OCI-LY7 (cell line): ENCODE measurements at regions not wholly inside any gene's neighbourhood (a gene's known extent, or its start where the extent isn't known, plus 50 kb on each side); places are given as distances from the start of the nearest gene placed in this dataset.

Experiments
- CTCF ChIP-seq: fragments of 200-600 bp; sonication (generic); conservative IDR thresholded peaks from 2 replicates; pipeline ENCODE4 v1.5.1; 2014; ENCODE audit warnings: mild to moderate bottlenecking, antibody characterized with exemption, low read length, moderate library complexity, mixed read lengths
- EZH2phosphoT487 ChIP-seq: fragments of 200-600 bp; sonication (generic); IDR thresholded peaks from 2 replicates; pipeline ENCODE4 v1.6.1; 2018; ENCODE audit warnings: low read depth, borderline replicate concordance, mild to moderate bottlenecking, mixed run types, antibody characterized with exemption, low read length, moderate library complexity, mixed read lengths

GRCh38 chr6:158255275-158255988 is 56.8 kb upstream of the TULP4 start:
- no peak for TF ChIP-seq CTCF
- TF ChIP-seq EZH2phosphoT487, result no peak
